Psoas muscle (tissue), 7 donors: ENCODE measurements at regions not wholly inside any gene's neighbourhood (a gene's known extent, or its start where the extent isn't known, plus 50 kb on each side); places are given as distances from the start of the nearest gene placed in this dataset.

Experiments used
- ATAC-seq, 4 donors: fragments of 200-7000 bp; cut with Tn5 transposase; one replicate each; pipeline ENCODE4 v1.9.1; 2020; ENCODE audit warnings: moderate library complexity in 3 of 4, mild to moderate bottlenecking in 2 of 4
- DNase-seq, 2 donors: peaks; one replicate each; pipeline ENCODE4 v3.0.0-alpha.2; 2020
- H3K27ac ChIP-seq: fragments of 200-600 bp; one replicate; pipeline ENCODE4 v1.8.0; 2022
- H3K27me3 ChIP-seq, 3 donors: fragments of 200-600 bp in 1 of 3; one replicate each; pipeline versions ENCODE4 v1.6.1 to v1.8.0; 2013 to 2022; ENCODE audit warnings: low read length in 2 of 3, mild to moderate bottlenecking in 2 of 3, moderate library complexity in 1 of 3; ENCODE audit not compliant: insufficient read depth in 3 of 3
- H3K36me3 ChIP-seq, 2 donors: fragments of 200-600 bp in 1 of 2; one replicate each; pipeline versions ENCODE4 v1.6.1 to v1.8.0; 2013 to 2022; ENCODE audit warnings: low read depth in 1 of 2, mild to moderate bottlenecking in 1 of 2, moderate library complexity in 1 of 2; ENCODE audit not compliant: insufficient read depth in 1 of 2
- H3K4me1 ChIP-seq: fragments of 200-600 bp; one replicate; pipeline ENCODE4 v1.8.0; 2022
- H3K4me3 ChIP-seq: fragments of 200-600 bp; one replicate; pipeline ENCODE4 v1.8.0; 2022; ENCODE audit warnings: mild to moderate bottlenecking
- H3K9me3 ChIP-seq: fragments of 200-600 bp; one replicate; pipeline ENCODE4 v1.8.0; 2022
- CTCF ChIP-seq: fragments of 200-600 bp; IDR thresholded peaks from one replicate; pipeline ENCODE4 v1.8.0; 2022; ENCODE audit warnings: antibody characterized with exemption
- WGBS, 3 donors: extraction: QIAGEN DNeasy Blood & Tissue Kit; methylation state at CpG; one replicate each; pipeline versions ENCODE4 v1.1.6 to v1.1.7; 2013; 5-methylcytosine and 5-hydroxymethylcytosine counted together
- intact Hi-C, 2 donors: fragments of 100-400 bp; cut with DNase I; formaldehyde crosslinking; loops; one replicate each; pipeline versions ENCODE4 v1.11.0 to v1.14.2; 2022
- donor health status: healthy with polysubstance abuse.
- donor health status: DM: no; HTN: no; CAD: no; lungs with moderate emphysema.
- donor health status: Bipolar disorder and iron deficiency.
- donor health status: healthy.
- donor health status: DM: yes; HTN: yes; CAD: no.
- donor health status: DM: no; HTN: no; CAD: no.
- donor health status: DM: yes; HTN: yes; CAD: no.

GRCh38 chr20:10752206-10752605 is 78.4 kb upstream of the JAG1 start:
- no peaks in the 10 kb centered on the region for H3K27me3 ChIP-seq
- H3K4me1 ChIP-seq, result no peaks in the 10 kb centered on the region
- no peaks in the 10 kb centered on the region for H3K36me3 ChIP-seq
- ATAC-seq, result no peak
- H3K27ac ChIP-seq, result no peak overlapping the region
- no peak overlapping the region for H3K4me3 ChIP-seq
- intact Hi-C loops, result no loop called here
- TF ChIP-seq CTCF, result no peak
- H3K9me3 ChIP-seq, result no peaks in the 10 kb centered on the region
- DNase-seq, result no peak

DNA sequence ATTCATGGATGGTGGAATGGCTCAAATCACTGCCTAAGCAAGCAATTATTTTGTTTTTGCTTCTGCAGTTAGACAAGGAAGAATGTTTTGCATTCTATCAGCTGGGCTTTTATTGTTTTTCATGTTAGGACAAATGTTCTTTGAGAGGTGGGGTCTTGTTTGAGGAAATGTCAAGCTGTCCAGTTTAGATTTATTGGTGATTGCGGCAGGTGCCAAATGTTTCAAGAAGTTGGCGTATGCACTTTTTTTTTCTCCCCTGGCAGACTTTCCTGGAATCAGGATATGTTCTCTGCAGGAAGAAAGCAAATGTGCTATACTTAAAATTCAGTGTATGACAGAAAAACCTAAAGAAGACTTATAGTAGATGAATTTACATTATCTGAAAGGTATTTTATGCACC is 81.0 kb upstream of the JAG1 start:
- Histone ChIP-seq H3K36me3 (no peaks in the 10 kb centered on the region), H3K9me3 (no peaks in the 10 kb centered on the region), H3K27ac (no peak overlapping the region), H3K4me3 (no peak overlapping the region), H3K4me1 (no peaks in the 10 kb centered on the region), H3K27me3 (no peaks in the 10 kb centered on the region)
- intact Hi-C loops, result no loop called here
- no peak for DNase-seq
- no peak for TF ChIP-seq CTCF
- ATAC-seq, result no peak
- 13 to 36% (median 25%) methylated on average over 2 of the region's 2 CpGs for WGBS, 3 donors

DNA sequence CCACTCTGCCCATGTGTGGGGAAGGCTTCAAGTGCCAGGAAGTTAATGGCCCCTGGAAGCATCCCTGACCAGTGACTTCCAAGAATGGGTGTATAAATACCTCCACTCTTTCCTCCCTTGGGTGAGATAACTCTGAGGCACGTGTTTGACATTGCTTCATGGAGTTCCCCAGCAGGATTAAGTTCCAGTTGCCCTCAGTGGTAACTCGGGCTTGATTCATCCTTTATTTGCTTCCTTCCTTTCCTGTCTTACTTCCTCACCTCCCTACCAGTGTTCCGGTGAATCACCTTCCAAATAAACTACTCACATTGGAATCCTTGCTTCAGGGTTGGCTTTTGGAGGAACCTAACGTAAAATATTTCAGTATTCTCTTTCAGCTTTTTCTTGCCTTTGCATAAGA is 84.6 kb upstream of the JAG1 start:
- no peak for ATAC-seq
- TF ChIP-seq CTCF, result no peak
- Histone ChIP-seq H3K27me3 (no peaks in the 10 kb centered on the region), H3K27ac (no peak overlapping the region), H3K4me1 (no peaks in the 10 kb centered on the region), H3K36me3 (no peaks in the 10 kb centered on the region), H3K9me3 (no peaks in the 10 kb centered on the region), H3K4me3 (no peak overlapping the region)
- DNase-seq, result no peak
- 57 to 62% (median 57%) methylated on average over 4 of the region's 4 CpGs for WGBS, 3 donors
- intact Hi-C loops, result no loop called here

DNA sequence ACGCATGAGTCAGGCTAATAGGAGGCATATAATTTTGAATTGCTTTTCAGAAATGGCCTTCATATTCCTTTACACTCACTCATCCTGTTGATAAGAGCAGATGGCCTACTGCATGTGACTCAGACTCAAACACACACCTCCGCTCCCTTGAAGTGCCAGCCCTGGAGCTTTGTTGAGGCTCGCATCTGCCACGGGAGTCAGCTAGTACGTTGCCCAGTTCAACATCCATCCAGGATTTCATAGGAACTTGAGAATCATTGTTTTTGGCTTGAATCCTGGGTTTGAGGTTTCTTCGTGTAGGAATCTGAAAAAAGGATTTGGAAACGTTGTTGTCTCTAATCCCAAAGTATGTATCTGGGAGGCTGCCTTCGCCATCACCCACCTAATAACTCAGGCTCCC is 87.4 kb upstream of the JAG1 start:
- H3K4me1 ChIP-seq, result no peaks in the 10 kb centered on the region
- TF ChIP-seq CTCF, result no peak
- no peak overlapping the region for H3K27ac ChIP-seq
- intact Hi-C loops, result no loop called here
- H3K4me3 ChIP-seq, result no peak overlapping the region
- ATAC-seq (no peak), DNase-seq (no peak)
- WGBS, 3 donors, result 64 to 78% (median 68%) methylated on average over 8 of the region's 8 CpGs
- no peaks in the 10 kb centered on the region for H3K27me3 ChIP-seq
- no peaks in the 10 kb centered on the region for H3K36me3 ChIP-seq
- no peaks in the 10 kb centered on the region for H3K9me3 ChIP-seq

GRCh38 chr20:10761786-10762185 is 88.0 kb upstream of the JAG1 start:
- Histone ChIP-seq H3K4me1 (no peaks in the 10 kb centered on the region), H3K9me3 (no peaks in the 10 kb centered on the region), H3K36me3 (no peaks in the 10 kb centered on the region), H3K27ac (no peak overlapping the region), H3K4me3 (no peak overlapping the region), H3K27me3 (no peaks in the 10 kb centered on the region)
- intact Hi-C loops, result no loop called here
- 85 to 88% (median 86%) methylated on average over 8 of the region's 8 CpGs for WGBS, 3 donors
- DNase-seq (no peak), ATAC-seq (no peak)
- no peak for TF ChIP-seq CTCF
